B cell (primary cell): ENCODE measurements at regions not wholly inside any gene's neighbourhood (a gene's known extent, or its start where the extent isn't known, plus 50 kb on each side); places are given as distances from the start of the nearest gene placed in this dataset.

Experiments
- CTCF ChIP-seq: fragments of 200-600 bp; IDR thresholded peaks from one replicate; pipeline ENCODE4 v1.8.0; 2022; ENCODE audit warnings: antibody characterized with exemption, mild to moderate bottlenecking
- EZH2 ChIP-seq: IDR thresholded peaks from 2 replicates; pipeline ENCODE4 v1.6.1; 2012; ENCODE audit warnings: borderline replicate concordance, low read depth, mild to moderate bottlenecking, moderate library complexity, low read length; ENCODE audit not compliant: insufficient read depth, poor library complexity, severe bottlenecking

GRCh38 chr18:14971461-14972185 is 223.7 kb downstream of the ANKRD30B start:
- TF ChIP-seq CTCF (no peak), EZH2 (no peak)
